Breast epithelium (tissue), 3 donors: ENCODE measurements at regions not wholly inside any gene's neighbourhood (a gene's known extent, or its start where the extent isn't known, plus 50 kb on each side); places are given as distances from the start of the nearest gene placed in this dataset.

Experiments used
- POLR2A ChIP-seq: fragments of 450-650 bp; IDR thresholded peaks from one replicate; pipeline ENCODE4 v1.6.1; 2016; ENCODE audit warnings: antibody characterized with exemption, mild to moderate bottlenecking, moderate library complexity
- TF ChIP-seq, protein P1 (sequence below), 3 donors: fragments of 450-650 bp; IDR thresholded peaks; one replicate each; pipeline ENCODE4 v1.5.1; 2016 to 2017; ENCODE audit warnings: antibody characterized with exemption in 3 of 3, mild to moderate bottlenecking in 3 of 3, moderate library complexity in 3 of 3

DNA sequence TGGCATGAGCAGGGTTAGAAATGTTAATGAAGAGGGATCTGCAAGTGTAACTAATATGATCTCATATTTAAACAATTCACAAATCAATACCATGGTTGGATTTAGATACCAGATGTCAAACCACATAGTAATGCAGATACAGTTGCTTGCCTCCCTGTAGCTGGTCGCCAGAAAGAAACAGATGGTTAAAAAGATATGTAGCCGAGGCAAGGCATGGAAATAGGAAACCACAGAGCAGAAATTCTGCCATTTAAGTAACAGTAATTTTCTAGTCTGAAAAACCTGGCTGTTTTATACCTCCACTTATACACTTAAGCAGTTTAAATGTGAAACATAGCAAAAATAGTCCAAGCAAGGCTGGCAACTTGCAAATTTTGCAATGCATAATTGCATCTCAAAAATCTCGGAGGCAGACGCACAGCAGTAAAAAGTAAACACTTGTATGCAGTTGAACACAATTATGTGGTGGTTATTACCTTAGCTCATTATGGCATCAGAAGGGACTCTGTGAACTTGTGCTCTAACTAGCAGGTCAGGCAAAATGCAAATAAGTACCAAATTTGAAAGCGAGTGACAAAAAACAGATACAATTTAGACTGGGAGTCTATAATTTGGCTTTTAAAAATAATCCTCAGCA lies 126.8 kb downstream of the NAA11 start:
- TF ChIP-seq, protein P1, sequence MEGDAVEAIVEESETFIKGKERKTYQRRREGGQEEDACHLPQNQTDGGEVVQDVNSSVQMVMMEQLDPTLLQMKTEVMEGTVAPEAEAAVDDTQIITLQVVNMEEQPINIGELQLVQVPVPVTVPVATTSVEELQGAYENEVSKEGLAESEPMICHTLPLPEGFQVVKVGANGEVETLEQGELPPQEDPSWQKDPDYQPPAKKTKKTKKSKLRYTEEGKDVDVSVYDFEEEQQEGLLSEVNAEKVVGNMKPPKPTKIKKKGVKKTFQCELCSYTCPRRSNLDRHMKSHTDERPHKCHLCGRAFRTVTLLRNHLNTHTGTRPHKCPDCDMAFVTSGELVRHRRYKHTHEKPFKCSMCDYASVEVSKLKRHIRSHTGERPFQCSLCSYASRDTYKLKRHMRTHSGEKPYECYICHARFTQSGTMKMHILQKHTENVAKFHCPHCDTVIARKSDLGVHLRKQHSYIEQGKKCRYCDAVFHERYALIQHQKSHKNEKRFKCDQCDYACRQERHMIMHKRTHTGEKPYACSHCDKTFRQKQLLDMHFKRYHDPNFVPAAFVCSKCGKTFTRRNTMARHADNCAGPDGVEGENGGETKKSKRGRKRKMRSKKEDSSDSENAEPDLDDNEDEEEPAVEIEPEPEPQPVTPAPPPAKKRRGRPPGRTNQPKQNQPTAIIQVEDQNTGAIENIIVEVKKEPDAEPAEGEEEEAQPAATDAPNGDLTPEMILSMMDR (IDR thresholded peaks at IDR 0.05): no peak
- TF ChIP-seq POLR2A: no peak
